AG04450 (cell line): ENCODE measurements at regions not wholly inside any gene's neighbourhood (a gene's known extent, or its start where the extent isn't known, plus 50 kb on each side); places are given as distances from the start of the nearest gene placed in this dataset.

ENCODE experiments used
- CTCF ChIA-PET: fragments of 300-600, 350-600 bp; formaldehyde crosslinking; extraction: SDS; loops from one replicate; lab custom pipeline; 2022; ENCODE audit warnings: antibody characterized with exemption, inconsistent platforms; lab: Charles Lee
- POLR2A ChIA-PET: fragments of 350-600 bp; formaldehyde crosslinking; extraction: SDS; loops from one replicate; lab custom pipeline; 2021; ENCODE audit warnings: antibody characterized with exemption, inconsistent platforms; lab: Yijun Ruan, JAX
- DNase-seq: peaks from one replicate; pipeline ENCODE4 v3.0.0-alpha.2; 2011; ENCODE audit warnings: low read depth, low spot score
- H3K27ac ChIP-seq: one replicate; pipeline ENCODE4 v1.5.1; 2012; ENCODE audit warnings: low read depth, low read length, control low read depth
- H3K27me3 ChIP-seq: one replicate; pipeline ENCODE4 v1.6.0; 2012; ENCODE audit warnings: low read length; ENCODE audit not compliant: control insufficient read depth, insufficient read depth
- H3K4me3 ChIP-seq: 2 replicates; pipeline ENCODE4 v1.5.1; 2011; ENCODE audit warnings: mild to moderate bottlenecking, low read depth, low read length, control low read depth
- H3K9me3 ChIP-seq: 2 replicates; pipeline ENCODE4 v1.5.1; 2012; ENCODE audit warnings: low read length; ENCODE audit not compliant: control insufficient read depth, insufficient read depth
- CTCF ChIP-seq: IDR thresholded peaks from 2 replicates; pipeline ENCODE4 v1.5.1; 2011; ENCODE audit warnings: low read depth, low read length, control low read depth, inconsistent platforms

GRCh38 chr9:2377834-2378233 is 243.8 kb upstream of the VLDLR start:
- ChIA-PET CTCF (no interaction called here), POLR2A (no interaction called here)
- H3K27me3 ChIP-seq: no peaks in the 10 kb centered on the region
- H3K4me3 ChIP-seq: no peak overlapping the region
- no peak for DNase-seq
- TF ChIP-seq CTCF: no peak
- H3K9me3 ChIP-seq: no peaks in the 10 kb centered on the region
- H3K27ac ChIP-seq: no peak overlapping the region

DNA sequence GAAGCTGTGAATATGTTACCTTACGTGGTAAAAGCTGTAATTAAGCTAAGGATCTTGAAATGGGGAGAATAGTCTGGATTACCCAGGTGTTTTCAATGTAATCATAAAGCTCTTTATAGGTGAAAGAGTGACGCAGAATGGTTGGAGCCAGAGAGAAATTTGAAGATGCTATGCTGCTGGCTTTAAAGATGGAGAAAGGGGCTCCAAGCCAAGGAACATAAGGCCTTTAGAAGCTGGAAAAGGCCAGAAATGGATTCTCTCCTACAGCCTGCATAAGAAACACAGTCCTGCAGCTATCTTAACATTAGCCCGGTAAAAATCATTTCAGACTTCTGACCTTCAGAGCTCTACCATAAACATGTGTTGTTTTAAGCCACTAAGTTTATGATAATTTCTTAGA is 243.3 kb upstream of the VLDLR start:
- Histone ChIP-seq H3K27me3 (no peaks in the 10 kb centered on the region), H3K27ac (no peak overlapping the region), H3K9me3 (no peaks in the 10 kb centered on the region), H3K4me3 (no peak overlapping the region)
- POLR2A ChIA-PET: no interaction called here
- DNase-seq: no peak
- CTCF ChIA-PET: no interaction called here
- TF ChIP-seq CTCF: no peak

DNA sequence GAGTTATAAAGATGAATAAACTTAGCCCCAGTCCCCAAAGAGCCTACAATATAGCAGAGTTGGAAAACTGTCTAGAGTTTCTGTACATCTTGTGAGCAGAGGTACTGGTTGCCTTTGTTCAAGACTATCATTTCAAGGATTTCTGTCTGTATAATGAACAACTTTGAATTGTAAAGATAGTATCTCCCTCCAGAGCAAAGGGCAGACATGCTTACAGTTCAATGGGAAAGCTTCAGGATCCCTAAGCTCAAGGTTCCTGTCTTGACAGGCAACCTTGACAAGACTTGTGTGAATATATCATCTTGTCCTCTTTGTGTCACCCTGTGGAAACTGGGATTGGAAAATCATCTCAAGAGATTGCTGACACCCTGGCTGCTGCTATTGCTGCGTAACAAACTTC is 242.8 kb upstream of the VLDLR start:
- no peak for DNase-seq
- POLR2A ChIA-PET: no interaction called here

GRCh38 chr9:2384741-2385140 is 236.8 kb upstream of the VLDLR start:
- Histone ChIP-seq H3K27me3 (no peaks in the 10 kb centered on the region), H3K27ac (no peak overlapping the region), H3K9me3 (no peaks in the 10 kb centered on the region), H3K4me3 (no peak overlapping the region)
- no peak for DNase-seq
- TF ChIP-seq CTCF: no peak
- ChIA-PET CTCF (no interaction called here), POLR2A (no interaction called here)

More for the DNA sequence above, 242.8 kb upstream of the VLDLR start:
- Histone ChIP-seq H3K4me3 (no peak overlapping the region), H3K27ac (no peak overlapping the region), H3K27me3 (no peaks in the 10 kb centered on the region), H3K9me3 (no peaks in the 10 kb centered on the region)
- CTCF ChIA-PET: no interaction called here
- no peak for TF ChIP-seq CTCF

DNA sequence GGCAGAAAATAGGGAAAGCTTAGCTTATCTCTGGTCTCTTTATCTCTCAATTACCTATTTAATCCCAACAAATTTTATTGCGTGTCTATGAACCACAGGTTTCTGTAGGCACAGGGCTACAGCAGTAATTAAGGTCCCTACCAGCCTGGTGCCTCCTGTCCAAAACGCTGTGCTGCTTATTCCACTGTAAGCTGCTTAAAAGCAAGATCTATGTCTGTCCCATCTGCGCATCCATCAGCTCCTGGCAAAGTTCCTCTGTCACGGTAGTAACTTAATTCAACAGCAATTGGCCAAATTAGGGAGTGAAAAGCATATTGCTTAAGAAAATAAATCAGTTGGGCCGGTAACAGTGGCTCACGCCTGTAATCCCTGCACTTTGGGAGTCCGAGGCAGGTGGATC is 235.8 kb upstream of the VLDLR start:
- H3K27me3 ChIP-seq: no peaks in the 10 kb centered on the region
- CTCF ChIA-PET: no interaction called here
- POLR2A ChIA-PET: no interaction called here
- no peak for TF ChIP-seq CTCF
- no peak overlapping the region for H3K27ac ChIP-seq
- H3K9me3 ChIP-seq: no peaks in the 10 kb centered on the region
- DNase-seq: no peak
- H3K4me3 ChIP-seq: no peak overlapping the region
